GM15510 (cell line): ENCODE measurements at regions not wholly inside any gene's neighbourhood (a gene's known extent, or its start where the extent isn't known, plus 50 kb on each side); places are given as distances from the start of the nearest gene placed in this dataset.

ENCODE experiments used
- POLR2A ChIP-seq: IDR thresholded peaks from 3 replicates; pipeline ENCODE4 v1.6.1; 2011; ENCODE audit warnings: borderline replicate concordance; ENCODE audit not compliant: insufficient read length; ENCODE audit errors: extremely low read depth

DNA sequence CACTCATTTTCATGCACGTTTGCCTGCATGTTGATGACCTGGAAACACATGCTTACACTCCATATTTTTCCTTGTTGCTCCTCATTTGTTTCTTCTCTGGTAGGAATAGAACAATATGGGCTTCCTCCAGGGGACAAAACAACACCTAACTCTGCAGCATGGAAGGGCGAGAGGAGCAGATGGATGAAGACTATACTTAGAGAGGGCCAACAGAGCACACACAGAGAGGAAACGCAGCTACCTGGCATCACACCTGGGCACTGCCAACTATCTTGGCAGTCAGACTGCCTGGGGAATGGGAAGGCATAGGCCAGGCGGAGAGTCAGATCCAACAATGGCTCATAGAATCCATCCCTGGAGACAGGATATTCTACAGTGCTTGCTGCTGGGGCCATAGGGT, 290.9 kb downstream of the CD83 start:
- TF ChIP-seq POLR2A = no peak

DNA sequence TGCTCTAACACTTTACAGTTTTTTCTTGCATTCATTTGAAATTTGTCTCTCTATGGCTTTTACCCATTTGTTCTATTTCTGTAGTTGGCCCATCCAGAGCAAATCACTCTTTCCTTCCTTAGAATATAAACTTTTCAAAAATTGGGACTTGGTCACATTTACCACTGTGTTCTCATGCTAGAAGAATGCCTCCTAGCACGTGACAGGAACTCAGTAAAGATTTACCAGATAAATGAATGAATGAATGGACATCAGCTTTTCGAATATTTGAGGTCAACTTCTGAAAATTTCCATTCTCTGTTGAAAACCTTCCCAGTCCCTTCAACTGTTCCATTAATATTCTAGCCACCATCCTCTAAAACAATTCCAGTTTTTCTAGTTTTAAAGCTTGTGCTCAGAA, 294.5 kb downstream of the CD83 start:
- no peak for TF ChIP-seq POLR2A

DNA sequence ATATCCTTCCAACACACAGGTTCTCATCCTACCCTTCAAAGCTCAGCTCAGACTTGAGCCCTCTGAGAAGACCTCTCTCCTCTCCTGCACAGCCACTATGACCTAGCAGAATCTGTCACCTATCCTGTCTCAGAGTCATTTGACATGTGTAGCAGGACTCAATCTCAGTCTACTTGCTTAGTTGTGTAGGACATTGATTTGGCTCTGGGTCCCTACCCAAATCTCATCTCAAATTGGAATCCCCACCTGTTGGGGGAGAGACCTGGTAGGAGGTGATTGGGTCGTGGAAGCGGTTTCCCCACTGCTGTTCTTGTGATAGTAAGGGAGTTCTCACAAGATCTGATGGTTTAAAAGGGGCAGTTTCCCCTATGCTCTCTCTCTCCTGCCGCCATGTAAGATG, 297.9 kb downstream of the CD83 start:
- no peak for TF ChIP-seq POLR2A

DNA sequence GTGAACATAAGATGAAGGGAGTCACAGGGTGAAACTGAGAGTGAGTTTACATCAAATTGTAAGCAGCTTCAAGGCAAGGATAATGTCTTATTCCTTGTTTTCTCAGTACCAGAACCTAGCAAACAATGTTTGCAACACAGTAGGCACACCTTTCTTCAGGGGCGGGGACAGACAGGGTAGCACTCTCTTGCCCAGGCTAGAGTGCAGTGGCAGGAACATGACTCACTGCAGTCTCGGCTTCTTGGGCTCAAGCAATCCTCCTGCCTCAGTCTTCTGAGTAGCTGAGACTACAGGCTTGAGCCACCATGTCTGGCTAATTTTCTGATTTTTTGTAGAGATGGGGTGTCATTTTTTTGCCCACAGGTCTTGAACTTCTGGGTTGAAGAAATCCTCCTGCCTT, 299.8 kb downstream of the CD83 start:
- TF ChIP-seq POLR2A = no peak

DNA sequence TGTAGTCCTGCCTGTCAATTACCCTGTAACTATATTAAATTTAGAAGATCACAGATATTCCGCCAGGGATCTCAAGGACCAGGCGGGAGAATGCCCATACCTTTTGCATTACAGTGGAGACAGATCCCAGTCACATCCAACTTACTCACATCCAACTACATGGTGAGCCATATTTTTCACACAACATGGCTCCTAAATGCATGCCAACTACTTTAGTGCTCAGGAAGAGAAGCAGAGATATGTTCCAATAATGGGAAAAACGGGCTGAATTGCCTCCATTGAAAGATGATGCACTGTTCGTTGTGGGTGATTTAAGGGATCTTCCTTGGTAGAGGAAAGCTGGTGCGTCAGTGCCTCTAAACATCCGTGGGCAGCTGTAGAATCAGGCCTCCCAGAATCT, 304.5 kb downstream of the CD83 start:
- no peak for TF ChIP-seq POLR2A

DNA sequence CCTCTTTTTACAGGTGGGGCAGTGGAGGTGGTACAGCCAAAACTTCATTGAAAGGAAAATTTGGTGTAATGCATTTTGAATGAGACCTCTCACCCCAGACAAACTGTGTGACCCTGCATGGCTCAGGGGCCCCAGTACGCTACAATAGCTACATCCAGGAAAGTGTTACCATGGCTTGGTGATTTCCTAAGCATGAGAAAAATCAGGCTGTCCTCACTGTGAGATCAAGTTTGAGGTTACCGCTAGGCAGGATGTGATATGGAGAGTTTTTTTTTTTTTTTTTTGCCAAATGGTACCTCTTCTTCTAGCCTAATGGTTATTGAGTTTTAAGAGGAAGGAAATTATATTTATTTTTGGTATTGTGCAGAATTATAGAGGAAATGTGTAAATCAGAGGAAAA, 305.3 kb downstream of the CD83 start:
- no peak for TF ChIP-seq POLR2A

DNA sequence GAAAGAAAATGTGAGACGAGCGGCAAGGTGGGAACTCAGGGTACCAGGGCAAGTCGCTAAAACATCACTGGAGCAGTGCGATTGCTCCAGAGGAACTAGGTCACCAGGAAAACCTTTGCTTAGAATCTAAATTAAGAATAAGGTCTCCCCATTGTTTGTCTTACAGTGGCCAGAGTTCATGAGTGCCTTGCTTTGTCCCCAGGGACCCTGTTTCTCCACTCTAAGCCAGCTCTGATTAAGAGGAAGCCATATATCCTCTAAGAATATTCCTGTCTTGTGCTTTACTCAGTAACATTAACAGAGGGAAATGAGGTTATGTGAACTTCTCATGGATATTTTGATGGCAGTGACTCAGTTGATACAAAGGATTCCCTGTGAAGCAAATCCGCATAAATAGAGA, 305.8 kb downstream of the CD83 start:
- TF ChIP-seq POLR2A = no peak

DNA sequence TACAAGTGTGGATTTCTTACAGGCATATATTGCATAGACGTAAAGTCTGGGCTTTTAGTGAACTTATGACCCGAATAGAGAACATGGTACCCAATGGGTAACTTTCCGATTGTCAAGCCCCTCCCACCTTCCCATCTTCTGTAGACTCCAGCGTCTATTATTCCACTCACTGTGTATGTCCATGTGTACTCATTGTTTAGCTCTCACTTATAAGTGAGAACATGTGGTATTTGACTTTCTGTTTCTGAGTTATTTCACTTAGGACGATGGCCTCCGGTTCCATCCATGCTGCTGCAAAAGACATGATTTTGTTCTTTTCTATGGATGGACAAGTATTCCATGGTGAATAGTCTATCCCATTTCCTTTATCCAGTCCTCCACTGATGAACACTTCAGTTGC, 306.4 kb downstream of the CD83 start:
- TF ChIP-seq POLR2A = no peak

DNA sequence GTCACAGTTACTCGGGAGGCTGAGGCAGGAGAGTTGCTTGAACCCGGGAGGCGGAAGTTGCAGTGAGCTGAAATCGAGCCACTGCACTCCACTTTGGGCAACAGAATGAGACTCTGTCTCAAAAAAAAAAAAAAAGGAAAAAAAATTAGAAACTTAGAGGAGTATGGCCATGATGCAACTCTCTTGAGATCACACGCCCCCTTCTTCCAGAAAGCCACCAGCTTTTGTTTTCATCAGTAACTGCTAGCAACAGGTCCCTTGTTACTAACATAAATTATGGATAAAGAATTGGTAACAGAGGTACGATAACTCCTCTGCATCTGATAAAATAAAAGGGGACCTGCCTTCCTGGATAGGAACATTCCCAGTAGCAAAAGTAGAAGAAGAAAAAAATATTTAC, 308.2 kb downstream of the CD83 start:
- TF ChIP-seq POLR2A = no peak

DNA sequence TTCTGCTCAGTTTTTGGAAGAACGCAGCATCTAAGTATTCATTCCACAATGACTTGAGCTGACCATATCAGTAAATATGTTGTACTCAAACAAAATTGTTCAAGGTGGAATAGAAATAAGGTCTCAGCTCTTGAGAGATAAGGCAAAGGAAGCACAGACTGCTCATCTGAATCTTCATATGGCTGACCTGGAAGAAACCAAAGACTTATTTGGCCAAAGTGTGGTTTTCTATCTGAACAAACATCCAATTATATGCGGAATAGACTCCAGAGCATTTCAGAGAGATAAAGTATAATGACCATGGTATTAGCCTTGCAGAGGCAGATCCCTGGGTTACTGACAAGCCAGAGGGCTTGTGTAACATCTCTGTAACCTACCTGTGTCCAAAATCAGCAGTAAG, 308.7 kb downstream of the CD83 start:
- no peak for TF ChIP-seq POLR2A

DNA sequence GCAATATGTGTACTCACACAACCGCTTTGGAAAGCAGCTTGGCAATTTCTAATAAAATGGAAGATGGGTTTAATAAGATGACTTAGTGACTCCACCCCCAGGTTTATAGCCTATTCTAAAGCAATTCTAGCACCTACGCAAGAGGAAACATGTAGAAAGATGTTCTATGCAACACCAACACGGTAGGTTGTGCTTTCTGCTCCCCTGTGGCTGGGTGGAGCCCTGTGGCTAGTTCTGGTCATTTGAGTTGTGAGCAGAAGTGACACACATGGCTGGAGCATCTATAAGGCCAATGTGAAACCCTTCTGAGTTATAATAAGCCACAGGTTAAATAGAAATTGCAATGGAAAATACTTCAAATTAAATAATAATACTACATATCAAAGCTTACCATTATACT, 310.7 kb downstream of the CD83 start:
- no peak for TF ChIP-seq POLR2A

DNA sequence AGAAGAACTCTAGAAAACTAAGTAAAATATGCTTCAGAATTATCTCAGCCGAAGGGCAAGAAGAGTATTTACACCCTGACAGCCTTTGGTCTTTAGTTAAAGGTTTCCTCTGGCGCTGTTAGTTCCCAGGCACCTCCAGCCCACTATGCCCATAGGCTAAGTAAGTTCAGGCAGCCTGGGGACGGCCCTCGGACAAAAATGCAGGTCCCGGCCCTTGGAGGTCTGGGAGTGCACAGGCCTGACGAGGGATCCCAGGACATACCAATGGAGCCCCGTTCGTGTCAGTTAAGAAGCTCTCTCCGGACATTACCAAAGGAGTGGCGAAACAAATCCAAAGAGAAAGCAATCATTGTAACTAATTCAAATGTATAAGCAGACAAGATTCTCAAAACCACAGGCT, 311.8 kb downstream of the CD83 start:
- TF ChIP-seq POLR2A = no peak

DNA sequence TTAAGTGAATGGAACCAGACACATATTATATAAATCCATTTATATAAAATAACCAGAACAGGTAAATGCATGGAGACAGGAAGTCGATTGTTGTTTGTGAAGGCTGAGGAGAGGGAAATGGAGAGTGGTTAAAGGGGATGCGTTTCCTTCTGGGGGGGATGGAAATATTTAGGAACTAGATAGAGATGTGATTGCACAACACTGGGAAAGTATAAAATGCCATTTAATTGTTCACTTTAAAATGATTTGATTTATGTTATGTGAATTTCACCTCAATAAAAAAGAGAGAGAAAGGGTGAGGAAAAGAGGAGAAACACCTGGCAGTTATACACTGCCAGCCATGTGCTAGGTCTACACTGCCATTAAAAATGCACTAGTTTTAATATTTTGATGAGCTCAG, 312.6 kb downstream of the CD83 start:
- no peak for TF ChIP-seq POLR2A

DNA sequence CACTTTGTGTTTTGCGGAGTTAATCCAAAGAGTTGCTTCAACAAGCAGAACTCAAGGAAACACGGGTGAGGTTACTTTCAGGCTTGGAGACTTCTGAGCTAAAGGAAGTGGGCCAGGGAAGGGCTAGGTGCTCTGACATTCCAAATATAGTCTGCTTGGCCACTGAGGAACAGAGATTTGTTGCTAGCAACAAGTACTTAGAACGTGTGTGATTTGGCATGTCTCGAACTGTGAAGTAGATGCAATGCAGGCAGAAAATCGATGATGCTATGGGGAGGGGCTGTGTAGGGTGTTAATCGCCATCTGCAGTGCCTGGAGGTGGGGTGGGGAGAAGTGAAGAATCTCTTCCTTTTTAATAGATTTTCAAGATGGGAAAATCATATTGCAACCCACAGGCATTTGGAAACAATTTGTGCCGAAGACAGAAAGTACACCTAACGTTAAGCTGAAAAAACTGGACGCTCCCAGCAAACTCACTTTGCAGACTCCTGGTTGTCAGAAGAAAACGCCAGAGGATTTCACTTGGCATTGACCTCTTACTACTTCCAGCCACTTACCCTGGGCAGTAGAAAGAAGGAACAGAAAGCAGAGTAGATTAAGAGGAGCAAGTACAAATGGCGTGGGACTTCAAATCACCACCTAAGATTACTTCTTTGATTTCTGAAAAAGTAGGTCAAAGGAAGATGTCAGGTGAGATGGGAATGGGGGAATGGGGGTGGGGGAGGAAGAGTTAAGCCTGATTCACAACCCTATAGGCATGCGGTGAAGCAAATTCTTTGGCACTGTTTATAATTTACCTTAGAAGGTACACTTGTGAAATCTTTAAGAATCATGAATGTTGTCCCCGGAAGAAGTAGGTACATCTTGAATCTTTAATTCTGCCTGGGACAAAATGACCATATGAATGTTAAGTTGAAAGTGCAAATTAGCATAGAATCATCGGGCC, 314.1 kb downstream of the CD83 start:
- no peak for TF ChIP-seq POLR2A

DNA sequence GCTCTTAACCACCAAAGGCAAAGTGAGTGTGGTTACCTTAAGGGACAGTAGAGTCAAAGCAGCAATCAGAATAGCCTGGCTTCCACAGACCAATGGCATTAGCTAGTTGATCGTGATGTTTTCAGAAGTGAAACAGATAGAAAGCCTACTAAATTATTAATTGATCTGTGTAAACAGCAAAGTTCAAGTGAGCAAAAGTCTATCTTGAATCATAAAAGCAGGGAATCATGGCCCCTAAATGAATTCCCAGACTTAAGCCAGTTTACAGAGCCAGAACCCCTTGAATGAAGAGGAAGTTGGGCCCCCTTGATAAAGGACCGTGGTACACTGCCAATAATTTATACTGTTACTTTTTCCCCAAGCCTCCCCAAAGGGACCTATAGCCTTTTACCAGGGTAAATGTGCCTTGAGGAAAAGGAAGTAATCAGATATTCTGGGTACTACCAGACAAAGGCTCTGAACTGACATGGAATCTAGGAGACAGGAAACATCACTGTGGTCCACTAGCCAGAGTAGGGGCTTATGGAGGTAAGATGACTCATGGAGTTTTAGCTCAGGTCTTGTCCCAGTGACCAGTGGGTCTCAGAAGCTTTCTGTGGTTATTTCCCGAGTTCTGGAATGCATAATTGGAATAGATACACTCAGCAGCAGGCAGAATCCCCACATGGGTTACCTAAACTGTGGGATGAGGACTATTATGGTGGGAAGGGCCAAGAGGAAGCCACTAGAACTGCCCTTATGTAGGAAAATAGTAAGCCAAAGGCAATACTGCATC, 317.5 kb downstream of the CD83 start:
- no peak for TF ChIP-seq POLR2A

DNA sequence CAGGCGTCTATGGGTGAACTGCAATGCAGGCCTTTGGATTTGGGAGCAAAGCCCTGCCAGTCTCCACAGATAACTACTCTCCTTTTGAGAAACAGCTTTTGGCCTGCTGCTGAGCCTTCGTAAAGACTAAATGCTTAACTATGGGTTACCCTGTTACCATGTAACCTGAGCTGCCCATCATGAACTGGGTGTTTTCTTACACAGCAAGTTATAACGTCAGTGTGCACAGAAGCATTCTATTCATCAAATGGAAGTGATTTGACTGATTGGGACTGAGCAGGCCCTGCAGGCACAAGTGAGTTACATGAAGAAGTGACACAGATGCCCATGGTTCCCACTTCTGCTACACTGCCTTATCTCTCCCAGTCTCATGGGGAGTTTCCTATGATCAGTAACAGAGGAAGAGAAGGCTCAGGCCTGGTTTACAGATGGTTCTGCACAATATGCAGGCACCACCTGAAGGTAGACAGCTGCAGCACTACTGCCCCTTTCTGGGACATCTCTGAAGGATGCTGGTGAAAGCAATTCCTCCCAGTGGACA, 319.1 kb downstream of the CD83 start:
- TF ChIP-seq POLR2A = no peak

DNA sequence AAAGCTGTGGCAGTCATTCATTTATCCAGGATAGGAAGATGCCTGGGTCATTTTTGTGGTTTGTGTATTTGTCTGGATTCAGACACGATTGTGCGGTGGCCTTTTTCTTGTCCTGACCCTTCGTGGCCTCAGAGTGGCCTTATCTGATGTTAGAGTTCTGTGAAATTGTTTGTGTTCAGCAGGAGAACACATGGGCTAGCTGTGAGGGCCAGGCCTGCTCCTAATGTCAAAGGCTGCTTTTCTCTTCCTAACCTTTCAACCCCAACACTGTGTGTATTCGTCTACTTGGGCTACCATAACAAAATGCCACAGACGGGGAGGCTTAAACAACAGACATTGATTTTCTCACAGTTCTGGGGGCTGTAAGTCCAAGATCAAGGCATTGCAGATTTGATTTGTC, 321.8 kb downstream of the CD83 start:
- no peak for TF ChIP-seq POLR2A
